Right ventricle myocardium inferior (tissue), 1 donor: ENCODE measurements at regions not wholly inside any gene's neighbourhood (a gene's known extent, or its start where the extent isn't known, plus 50 kb on each side); places are given as distances from the start of the nearest gene placed in this dataset.
A peak's percentile ranks its signal among the peaks of the same experiment; 100 is the strongest.
"Not testable (repeated sequence)": the region's sequence is repeated elsewhere in the genome, so short reads cannot be mapped to it uniquely, and the experiment has no call there.

Experiments
- ATAC-seq: fragments of 200-7000 bp; cut with Tn5 transposase; one replicate; pipeline ENCODE4 v1.9.1; 2020; ENCODE audit warnings: mild to moderate bottlenecking, moderate library complexity
- DNase-seq: peaks from one replicate; pipeline ENCODE4 v3.0.0; 2021; ENCODE audit errors: missing footprints
- intact Hi-C: fragments of 100-400 bp; cut with DNase I; formaldehyde crosslinking; loops from one replicate; pipeline ENCODE4 v1.11.0; 2022
- donor health status: DM: no; HTN: yes; CAD: no; lungs with severe emphysema.

DNA sequence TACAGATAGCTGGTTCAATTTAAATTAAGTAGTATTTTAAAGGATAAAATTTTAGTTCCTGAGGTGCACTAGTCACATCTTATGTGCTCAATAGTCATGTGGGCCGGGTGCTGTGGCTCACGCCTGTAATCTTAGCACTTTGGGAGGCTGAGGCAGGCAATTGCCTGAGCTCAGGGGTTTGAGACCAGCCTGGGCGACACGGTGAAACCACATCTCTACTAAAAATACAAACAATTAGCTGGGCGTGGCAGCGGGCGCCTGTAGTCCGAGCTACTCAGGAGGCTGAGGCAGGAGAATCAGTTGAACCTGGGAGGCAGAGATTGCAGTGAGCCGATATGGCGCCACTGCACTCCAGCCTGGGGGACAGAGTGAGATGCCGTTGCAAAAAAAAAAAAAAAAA lies 219.9 kb upstream of the HHIP start:
- intact Hi-C loops, DNase-seq, ATAC-seq: not testable (repeated sequence)

DNA sequence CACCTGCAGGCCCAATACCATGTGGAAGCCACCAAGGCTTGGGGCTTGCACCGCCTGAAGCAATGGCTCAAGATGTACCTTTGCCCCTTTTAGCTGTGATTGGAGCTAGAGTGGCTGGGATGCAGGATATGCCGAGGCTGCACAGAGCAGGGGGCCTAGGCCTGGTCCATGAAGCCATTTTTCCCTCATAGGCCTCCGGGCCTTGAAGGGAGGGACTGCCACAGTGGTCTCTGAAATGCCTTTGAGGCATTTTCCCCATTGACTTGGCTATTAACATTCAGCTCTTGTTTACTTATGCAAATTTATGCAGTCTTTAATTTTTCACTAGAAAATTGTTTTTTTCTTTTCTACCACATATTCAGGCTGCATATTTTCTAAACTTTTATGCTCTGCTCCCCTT lies 203.2 kb upstream of the HHIP start:
- no peak for ATAC-seq

DNA sequence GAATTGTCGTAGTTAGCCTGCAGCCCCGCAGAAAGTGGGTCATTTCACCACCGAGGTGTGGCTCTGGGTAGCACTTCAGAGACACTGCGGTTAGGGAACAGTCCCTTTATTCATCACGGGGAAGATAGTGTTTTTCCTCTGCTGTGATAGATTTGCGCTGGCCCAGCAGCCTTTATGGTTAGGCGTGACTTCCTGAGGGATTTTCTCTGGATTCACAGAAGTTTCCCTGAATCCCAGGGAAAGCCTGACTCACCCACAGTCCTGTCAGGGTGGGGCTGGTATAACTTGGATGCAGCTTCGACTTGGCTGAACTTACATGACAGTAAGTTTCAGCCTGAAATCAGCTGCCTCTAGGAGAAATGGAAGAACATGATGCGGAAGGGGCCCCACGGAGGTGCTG lies 196.3 kb upstream of the HHIP start:
- ATAC-seq = peak; percentile 88
- DNase-seq = peak; percentile 64
- intact Hi-C loops = no loop called here

More for the DNA sequence above, 203.2 kb upstream of the HHIP start:
- no peak for DNase-seq
- intact Hi-C loops = no loop called here

DNA sequence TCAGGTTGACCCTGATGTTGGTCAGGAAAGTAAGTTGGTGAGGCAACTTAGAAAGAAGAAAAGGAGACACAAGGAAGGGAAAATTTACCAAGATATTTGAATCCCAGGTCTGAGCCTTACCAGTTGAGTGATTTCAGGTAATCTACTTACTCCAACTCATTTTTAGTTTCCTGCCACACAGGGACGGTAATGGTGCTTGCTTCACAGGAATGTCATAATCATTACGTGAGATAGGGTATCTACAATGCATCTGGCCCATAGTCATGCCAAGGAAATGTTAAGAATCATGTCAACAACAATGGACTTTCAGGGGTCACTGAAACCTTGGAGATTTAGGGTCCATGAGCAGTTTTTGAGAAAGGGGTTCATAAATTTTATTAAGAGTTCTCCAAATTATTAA lies 195.4 kb upstream of the HHIP start:
- intact Hi-C loops = no loop called here
- ATAC-seq (no peak), DNase-seq (no peak)

DNA sequence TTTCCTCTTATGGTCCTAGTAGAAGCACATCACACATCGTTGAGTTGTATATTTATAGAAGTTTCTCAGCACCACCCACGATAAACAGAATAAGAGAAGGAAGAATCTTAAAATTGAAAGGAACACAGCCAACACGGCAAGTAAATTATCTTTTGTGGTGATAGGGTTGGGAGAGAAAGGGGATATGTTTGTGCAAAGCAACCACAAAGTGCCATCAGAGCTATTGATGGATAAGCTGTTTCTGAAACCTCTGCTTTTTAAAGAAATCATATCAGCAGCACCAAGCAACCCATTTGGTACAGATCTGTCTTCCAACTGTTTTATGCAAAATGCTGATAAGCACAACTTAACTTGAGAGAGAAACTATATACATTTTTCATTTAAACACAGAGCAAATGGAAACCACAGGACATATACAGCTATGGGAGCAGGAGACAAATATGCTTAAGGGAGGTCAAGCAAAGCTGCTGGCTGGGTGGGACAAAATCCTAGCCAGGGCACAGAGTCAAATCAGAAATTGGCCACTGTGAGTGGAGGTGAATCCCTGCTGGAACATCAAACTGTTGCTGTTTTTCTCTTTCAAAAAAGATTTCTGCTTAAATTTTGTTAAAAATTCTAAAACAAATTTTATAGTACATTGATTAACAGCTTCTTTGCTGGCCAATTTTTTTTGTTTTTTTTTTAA lies 194.0 kb upstream of the HHIP start:
- DNase-seq (no peak), ATAC-seq (no peak)
- intact Hi-C loops = no loop called here

DNA sequence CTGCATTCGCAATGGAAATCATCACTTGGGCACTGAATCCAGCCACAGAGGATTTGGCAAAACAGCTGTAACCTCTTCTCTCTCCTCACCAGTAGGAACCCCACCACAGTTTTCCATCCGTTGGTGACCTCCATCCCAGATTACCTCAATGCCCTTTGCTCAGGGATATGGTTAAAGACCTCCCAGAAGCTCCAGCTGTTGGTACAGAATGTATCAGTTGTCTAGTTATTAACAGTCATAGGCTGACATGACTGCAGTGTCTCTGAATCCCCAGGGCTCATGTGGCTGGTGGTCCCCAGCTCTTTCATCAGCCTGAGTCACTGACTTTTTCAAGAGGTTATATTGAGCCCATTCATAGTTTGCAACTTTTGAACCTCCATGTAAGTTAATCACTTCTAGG lies 189.8 kb upstream of the HHIP start:
- ATAC-seq = no peak
- intact Hi-C loops = no loop called here
- no peak for DNase-seq

DNA sequence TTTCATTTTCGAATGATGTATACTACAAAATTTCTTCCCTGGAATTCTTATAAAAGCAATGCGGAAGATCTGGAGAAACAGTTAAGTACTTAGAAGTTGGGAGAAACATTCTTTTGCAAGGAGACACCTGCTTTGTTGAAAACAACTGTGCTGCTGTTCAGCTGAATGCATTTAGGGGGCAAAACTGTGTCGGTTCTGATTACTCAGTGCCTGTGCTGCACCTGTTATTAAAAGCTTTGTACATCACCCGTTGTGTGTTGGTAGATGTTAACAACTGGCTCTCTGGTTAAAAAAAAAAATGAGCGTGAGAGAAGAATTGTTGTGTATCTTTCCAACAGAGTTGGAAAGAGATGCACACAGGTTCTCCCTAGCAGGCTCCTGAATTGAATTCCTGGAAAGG lies 184.1 kb upstream of the HHIP start:
- no peak for ATAC-seq
- intact Hi-C loops = no loop called here

DNA sequence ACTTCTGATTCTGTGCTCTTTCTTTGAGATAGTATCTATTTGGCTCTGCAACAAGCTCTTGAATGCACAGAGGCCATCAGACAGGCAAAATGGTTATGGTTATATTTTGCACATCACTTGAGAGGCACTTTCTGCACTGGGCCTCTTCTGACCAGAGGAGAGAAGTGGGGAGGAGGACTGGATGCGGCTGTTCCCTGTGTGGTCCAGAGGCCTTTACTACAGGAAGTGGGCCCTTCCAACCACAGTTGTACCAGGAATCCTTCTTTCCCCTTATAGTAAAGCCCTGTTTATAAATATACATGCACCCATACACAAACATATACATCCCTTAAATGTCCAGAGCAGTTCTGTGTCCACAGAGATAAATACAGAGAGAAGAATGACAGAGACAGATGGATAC lies 182.7 kb upstream of the HHIP start:
- intact Hi-C loops = no loop called here
- ATAC-seq (no peak), DNase-seq (no peak)

More for the DNA sequence above, 184.1 kb upstream of the HHIP start:
- no peak for DNase-seq

DNA sequence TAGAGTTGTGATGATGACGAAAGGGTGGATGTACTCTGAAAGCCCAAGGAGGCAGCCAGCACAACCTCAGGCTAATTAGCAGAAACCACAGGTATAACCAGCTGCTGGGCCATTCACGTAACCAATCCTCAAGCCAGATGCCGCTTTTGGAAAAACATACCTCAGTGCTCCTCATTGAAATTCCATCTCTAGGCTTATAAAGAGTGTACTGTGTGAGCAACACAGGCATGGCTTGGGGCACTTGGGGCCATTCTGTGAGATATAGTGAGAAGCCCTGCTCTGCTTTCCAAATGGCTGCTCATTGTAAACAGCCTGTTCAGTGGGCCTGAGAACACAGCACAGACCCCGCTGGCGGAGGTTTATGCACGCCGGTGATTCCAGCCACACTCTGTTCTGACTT lies 182.1 kb upstream of the HHIP start:
- no peak for DNase-seq
- ATAC-seq = no peak
- intact Hi-C loops = no loop called here

DNA sequence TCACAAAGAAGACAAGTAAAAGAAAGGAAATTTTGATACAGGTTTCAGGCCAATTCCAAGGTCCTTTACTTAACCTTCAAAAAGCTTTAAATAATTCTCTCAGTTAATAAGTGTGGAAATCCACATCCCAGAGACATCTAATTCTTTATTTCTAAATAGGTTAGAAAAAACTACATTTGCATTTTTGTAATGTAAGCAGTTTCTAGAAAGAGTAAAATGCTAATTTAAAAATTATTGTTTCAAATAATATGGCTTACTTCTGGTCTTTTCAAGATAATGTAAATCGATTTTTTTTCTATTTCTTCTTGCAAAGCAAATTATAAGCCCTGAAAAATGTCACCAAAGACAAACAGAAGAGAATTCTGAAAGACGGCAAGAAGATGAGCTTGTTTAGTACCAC lies 180.4 kb upstream of the HHIP start:
- intact Hi-C loops = no loop called here
- ATAC-seq (no peak), DNase-seq (no peak)

DNA sequence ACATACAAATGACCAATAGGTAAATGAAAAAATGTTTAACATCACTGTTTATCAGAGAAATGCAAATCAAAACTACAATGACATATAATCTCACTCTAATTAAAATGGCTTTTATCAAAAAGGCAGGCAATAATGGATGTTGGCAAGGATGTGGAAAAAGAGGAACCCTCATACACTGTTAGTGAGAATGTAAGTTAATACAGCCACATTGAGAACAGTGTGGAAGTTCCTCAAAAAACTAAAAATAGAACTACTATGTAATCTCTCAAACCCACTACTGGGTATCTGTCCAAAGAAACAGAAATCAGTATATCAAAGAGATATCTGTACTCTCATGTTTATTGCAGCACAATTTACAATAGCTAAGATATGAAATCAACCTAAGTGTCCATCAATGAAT lies 165.9 kb upstream of the HHIP start:
- intact Hi-C loops = no loop called here
- no peak for DNase-seq
- no peak for ATAC-seq

DNA sequence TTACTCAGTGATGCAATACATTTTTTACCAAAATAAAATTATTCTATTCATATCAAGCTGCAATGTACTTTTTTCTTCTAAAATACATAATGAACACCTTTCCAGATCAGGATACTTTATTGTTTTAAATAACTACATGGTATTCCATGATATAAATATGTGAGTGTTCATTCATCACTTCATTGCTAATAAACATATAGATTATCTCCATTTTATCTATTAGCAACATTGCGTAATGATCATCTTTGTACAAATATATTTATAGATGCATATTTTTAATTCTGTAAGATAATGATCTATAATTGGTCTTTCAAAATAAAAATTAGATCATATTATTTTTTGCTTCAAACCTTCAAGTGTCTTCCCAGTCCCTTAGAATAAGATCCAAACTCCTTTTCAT lies 156.1 kb upstream of the HHIP start:
- intact Hi-C loops = no loop called here
- DNase-seq (no peak), ATAC-seq (no peak)

DNA sequence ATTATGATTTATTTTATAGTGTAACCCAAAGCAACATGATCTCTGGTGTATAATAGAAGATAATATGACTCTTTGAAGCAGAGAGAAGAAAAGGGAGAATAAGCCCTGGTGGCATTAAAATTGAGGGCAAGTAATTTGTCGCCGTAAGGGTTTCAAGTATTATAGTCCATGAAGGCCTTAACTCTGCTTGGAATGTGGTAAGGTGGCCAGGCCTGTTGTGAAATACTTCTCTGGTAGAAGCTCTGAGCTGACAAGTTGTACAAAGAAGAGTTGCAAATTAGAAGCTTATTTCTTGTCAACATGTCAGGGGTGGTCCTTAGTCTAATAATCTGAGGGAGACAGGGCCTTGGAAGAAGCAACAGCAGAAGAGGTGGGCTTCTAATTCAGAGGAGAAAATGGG lies 151.7 kb upstream of the HHIP start:
- DNase-seq = no peak
- no peak for ATAC-seq
- intact Hi-C loops = no loop called here

DNA sequence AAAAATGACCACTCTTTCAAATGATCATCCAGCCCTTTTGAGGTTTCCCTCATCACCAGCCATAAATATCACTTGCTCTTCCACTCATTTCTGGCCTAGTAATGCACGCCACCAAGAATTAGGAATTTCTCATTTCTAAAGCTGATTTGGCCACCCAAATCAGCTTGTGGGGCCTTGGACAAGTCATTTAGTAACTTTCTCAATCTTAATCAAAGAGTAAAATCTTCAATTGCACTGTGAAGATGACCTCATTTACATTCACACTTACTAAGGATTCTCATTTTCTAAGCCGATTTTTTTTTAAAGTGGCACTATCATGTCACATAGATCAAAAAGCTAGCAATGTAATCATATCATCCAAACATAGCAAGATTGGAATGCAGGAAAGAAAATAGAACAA lies 150.0 kb upstream of the HHIP start:
- DNase-seq = no peak
- ATAC-seq = no peak
- intact Hi-C loops = no loop called here

DNA sequence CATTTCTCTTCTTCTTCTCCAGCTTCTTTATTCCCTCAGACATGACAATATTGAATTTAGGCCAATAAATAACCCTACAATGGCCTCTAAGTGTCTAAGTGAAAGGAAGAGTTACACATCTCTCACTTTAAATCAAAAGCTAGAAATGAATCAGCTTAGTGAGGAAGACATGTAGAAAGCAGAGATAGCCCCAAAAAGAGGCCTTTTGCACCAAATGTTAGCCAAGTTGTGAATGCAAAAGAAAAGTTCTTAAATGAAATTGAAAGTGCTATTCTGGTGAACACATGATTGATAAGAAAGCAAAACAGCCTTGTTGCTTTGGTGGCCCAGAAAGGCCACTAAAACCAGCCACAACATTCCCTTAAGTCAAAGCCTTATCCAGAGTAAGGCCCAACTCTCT lies 146.2 kb upstream of the HHIP start:
- DNase-seq (no peak), ATAC-seq (no peak)
- intact Hi-C loops = no loop called here

DNA sequence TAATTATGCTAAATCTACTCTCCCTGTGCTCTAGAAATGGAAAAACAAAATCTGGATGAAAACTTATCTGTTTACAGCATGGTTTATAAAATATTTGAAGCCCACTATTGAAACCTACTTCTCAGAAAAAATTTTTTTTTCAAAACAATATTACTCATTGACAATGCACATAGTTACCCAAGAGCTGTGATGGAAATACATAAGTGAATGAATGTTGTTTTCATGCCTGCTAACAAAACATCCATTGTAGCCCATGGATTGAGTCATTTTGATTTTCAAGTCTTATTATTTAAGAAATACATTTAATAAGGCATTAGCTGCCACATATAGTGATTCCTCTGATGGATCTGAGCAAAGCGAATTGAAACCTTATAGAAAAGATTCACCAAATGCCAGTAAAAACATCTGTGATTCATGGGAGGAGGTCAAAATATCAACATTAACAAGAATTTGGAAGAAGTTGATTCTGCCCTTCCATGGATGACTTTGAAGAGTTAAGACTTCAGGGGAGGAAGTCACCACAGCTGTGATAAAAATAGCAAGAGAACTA lies 144.7 kb upstream of the HHIP start:
- intact Hi-C loops = no loop called here
- ATAC-seq (no peak), DNase-seq (no peak)

DNA sequence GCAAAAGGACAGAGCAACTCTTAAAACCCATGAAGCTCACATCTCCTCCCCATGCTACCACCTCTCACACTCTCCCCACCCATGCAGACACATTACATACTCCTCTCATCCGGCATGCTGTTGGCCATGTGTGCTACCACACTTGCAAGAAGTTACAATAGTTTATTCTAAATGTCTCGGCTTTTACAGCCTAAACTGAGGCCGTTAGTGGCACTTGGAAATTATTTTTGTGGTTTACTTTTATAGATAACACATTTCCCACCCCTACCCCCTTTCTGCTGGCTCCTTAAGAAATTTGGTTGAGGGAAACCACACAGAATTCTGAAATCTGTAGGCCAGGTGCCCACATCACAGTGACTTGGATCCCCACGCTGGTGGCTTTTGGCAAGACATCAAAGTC lies 141.1 kb upstream of the HHIP start:
- ATAC-seq (no peak), DNase-seq (no peak)
- intact Hi-C loops = no loop called here

DNA sequence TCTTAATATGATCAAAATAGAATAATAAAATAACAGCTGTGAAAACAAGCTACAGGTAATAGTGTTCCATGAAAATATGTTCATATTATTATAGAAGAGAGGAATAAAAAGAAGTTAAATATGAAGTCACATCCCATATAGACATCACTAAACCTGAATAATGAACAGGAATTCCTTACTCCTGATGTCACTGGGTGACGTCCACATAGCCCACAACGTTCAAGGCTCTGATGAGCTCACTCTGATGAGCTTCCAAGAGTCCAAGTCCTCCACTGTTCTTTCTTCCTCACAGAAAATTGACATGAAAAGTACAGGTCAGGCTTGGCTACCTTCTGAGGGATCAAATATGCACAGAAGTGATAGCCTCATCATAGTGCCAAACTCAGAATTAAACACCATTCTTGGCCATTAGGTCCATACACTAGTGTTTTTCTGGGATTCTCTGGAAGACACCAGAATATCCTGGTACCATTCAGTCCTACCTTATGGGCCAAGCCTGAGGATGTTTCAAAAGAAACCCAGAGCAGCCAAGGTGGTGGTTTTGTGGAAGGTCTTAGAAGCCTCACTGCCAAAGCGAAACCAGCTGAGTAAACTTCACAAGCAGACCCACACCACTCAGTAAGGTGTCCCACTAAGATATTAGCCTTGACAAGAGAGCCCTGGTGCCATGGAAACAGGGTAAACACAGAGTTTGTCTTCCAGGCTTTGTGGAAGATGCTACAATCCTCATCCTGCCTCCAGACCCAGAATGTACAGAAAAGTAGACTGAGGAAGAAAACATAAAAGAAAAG lies 138.4 kb upstream of the HHIP start:
- intact Hi-C loops = no loop called here
- DNase-seq (no peak), ATAC-seq (no peak)

DNA sequence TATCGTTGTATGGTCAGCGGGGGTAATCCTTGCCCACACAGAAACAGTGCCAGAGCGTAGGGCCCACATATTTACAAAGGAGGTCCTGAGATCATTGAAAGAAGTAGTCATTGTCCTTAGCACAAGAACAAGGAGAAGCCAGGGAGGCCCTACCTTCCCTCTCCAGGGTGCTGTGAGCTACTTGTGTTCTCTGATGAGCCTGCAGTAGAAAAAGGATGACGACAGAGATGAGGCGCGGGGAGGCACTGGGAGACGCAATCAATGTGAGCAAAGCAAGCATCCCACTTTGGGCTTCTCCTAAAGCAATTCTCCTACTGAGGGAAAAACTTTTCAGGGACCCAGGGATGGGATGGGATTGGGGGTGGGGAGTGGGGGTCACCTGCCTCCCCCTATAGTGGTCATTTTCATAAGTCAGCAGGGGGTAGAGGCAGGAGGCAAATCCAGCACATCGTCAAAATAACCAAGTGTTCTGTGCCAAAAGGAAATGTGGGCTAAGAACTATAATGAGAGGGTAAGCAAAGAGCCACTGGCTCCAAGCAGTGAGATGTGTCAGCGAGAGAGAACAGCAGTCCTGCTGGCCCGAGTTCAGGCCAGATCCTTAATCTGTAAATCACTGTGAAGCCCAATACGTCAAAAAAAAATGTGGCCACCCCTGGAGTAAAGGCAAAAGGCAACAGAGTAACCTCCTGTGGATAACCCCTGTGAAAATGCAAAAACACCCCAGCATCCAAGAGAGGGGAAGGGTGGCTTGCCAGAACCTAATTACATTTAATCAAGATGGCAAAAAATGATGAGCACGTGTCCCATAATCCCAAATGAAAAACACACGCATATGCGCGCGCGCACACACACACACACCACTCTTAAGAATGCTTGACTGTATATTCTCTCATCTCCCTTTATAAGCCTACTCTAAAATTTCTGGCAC lies 136.6 kb upstream of the HHIP start:
- intact Hi-C loops = no loop called here
- DNase-seq (no peak), ATAC-seq (no peak)
